NCI-H128 (cell line): ENCODE measurements at regions not wholly inside any gene's neighbourhood (a gene's known extent, or its start where the extent isn't known, plus 50 kb on each side); places are given as distances from the start of the nearest gene placed in this dataset.

ENCODE experiments used
- DNase-seq: peaks from one replicate; lab custom pipeline; 2025; ENCODE audit not compliant: unreplicated experiment; lab: John Stamatoyannopoulos, UW

GRCh38 chr10:3361640-3362039, 189.1 kb upstream of the PITRM1 start:
- DNase-seq, result no peak

- no peak for DNase-seq
These were observed 185.2 kb upstream of the PITRM1 start for GRCh38 chr10:3357737-3358136.

GRCh38 chr10:3355536-3355935, 183.0 kb upstream of the PITRM1 start:
- no peak for DNase-seq

GRCh38 chr10:3354174-3354900, 181.8 kb upstream of the PITRM1 start:
- DNase-seq, result no peak

GRCh38 chr10:3353235-3353634, 180.7 kb upstream of the PITRM1 start:
- no peak for DNase-seq

- DNase-seq, result no peak
These were observed 178.2 kb upstream of the PITRM1 start for GRCh38 chr10:3350617-3351258.

GRCh38 chr10:3350205-3350604, 177.6 kb upstream of the PITRM1 start:
- DNase-seq, result no peak

GRCh38 chr10:3348564-3348963, 176.0 kb upstream of the PITRM1 start:
- DNase-seq, result no peak

- DNase-seq, result no peak
These were observed 175.0 kb upstream of the PITRM1 start for GRCh38 chr10:3347413-3348182.

GRCh38 chr10:3346851-3347250, 174.3 kb upstream of the PITRM1 start:
- DNase-seq, result no peak

GRCh38 chr10:3342771-3343170, 170.2 kb upstream of the PITRM1 start:
- DNase-seq, result no peak

GRCh38 chr10:3340127-3340730, 167.6 kb upstream of the PITRM1 start:
- DNase-seq, result no peak

- DNase-seq, result no peak
These were observed 167.0 kb upstream of the PITRM1 start for GRCh38 chr10:3339531-3339950.

GRCh38 chr10:3339121-3339520, 166.5 kb upstream of the PITRM1 start:
- DNase-seq, result no peak

- DNase-seq, result no peak
These were observed 165.2 kb upstream of the PITRM1 start for GRCh38 chr10:3337741-3338140.

GRCh38 chr10:3336673-3337293, 164.2 kb upstream of the PITRM1 start:
- DNase-seq, result no peak

GRCh38 chr10:3333426-3333825, 160.8 kb upstream of the PITRM1 start:
- DNase-seq, result no peak

GRCh38 chr10:3331690-3332230, 159.2 kb upstream of the PITRM1 start:
- DNase-seq, result no peak

- DNase-seq, result no peak
These were observed 158.6 kb upstream of the PITRM1 start for GRCh38 chr10:3331187-3331586.

- no peak for DNase-seq
These were observed 158.1 kb upstream of the PITRM1 start for GRCh38 chr10:3330663-3331062.
